Coronary artery (tissue), 2 donors: ENCODE measurements at regions not wholly inside any gene's neighbourhood (a gene's known extent, or its start where the extent isn't known, plus 50 kb on each side); places are given as distances from the start of the nearest gene placed in this dataset.

Experiments
- DNase-seq: peaks from one replicate; pipeline ENCODE4 v3.0.0-alpha.2; 2017; ENCODE audit warnings: low spot score
- H3K27ac ChIP-seq, 2 donors: fragments of 200-600 bp; sonication (generic); one replicate each; pipeline ENCODE4 v1.5.1; 2016 to 2019
- H3K4me3 ChIP-seq: fragments of 200-600 bp; sonication (generic); 2 replicates; pipeline ENCODE4 v1.5.1; 2016; ENCODE audit warnings: mild to moderate bottlenecking, moderate library complexity
- TF ChIP-seq, protein P1 (sequence below): fragments of 200-600 bp; sonication (generic); IDR thresholded peaks from one replicate; pipeline ENCODE4 v1.5.1; 2019; ENCODE audit warnings: antibody characterized with exemption

DNA sequence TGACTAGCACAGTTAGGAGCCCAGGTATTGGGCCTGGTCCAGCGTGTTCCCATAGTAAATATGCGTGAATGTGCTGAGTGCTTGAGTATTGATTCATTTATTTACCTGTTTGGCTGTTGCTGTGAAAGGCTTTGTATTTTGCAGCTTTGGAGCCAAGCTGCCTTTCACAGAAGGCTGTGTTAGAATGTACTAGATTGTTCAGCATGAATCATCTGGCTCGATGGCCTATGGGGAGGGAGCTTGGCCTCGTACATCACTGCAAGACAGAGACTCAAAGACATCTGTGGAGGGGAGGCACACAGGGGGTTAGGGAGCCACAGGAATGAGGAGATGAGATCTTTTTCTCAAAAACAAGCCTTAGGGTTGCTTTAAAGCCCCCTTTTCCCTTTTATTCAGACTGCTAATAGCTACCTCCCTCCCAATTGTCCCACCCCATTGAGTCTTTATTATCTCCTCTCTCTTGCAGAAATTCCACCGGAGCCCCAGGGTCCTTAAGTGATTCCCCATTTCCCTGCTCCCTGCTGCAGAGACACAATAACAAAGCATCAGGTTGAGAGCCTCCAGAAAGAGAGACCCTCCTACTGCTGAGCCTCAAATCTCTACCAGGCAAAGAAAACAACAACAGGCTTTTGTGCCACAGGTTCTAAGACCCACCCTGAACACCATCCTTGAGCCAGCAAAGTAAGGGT, 307.2 kb downstream of the ABCC12 start:
- H3K27ac ChIP-seq = no peak overlapping the region
- TF ChIP-seq, protein P1, sequence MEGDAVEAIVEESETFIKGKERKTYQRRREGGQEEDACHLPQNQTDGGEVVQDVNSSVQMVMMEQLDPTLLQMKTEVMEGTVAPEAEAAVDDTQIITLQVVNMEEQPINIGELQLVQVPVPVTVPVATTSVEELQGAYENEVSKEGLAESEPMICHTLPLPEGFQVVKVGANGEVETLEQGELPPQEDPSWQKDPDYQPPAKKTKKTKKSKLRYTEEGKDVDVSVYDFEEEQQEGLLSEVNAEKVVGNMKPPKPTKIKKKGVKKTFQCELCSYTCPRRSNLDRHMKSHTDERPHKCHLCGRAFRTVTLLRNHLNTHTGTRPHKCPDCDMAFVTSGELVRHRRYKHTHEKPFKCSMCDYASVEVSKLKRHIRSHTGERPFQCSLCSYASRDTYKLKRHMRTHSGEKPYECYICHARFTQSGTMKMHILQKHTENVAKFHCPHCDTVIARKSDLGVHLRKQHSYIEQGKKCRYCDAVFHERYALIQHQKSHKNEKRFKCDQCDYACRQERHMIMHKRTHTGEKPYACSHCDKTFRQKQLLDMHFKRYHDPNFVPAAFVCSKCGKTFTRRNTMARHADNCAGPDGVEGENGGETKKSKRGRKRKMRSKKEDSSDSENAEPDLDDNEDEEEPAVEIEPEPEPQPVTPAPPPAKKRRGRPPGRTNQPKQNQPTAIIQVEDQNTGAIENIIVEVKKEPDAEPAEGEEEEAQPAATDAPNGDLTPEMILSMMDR = no peak
- no peak for DNase-seq
- H3K4me3 ChIP-seq = no peak overlapping the region

DNA sequence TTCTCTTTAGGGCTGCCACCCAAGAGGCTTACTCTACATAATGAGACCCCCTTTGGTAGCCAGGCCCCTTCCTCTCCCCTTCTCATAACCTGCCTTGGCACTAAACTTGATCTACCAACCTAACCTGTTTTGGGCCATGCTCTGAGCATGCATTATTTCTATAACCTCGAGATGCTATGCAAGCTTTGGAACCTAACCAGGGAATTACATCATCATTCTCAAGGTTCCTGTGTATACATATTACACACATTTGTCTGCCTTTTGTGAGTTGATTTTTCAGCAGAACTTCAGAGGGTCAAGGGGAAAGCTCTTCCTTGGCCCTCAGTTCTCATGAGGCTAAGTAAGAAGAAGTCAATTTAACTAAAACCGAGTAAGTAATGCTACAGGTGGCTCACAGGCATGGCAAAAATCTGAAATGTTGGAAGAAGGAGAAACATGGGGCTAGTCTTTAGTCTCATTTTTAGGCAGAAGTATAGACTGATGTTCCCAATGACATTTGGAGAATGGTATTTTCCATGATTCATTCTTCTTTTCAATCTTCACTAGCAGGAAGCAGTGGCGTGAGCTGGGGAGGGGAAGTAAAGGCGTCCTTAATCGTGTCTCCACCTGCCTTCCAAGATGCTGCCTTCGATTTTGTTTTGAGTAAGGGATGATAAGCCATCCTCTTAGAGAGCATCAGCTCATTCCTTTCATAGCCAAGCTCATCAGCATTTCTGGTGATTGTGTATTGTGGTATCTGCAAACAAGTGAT, 308.4 kb downstream of the ABCC12 start:
- Histone ChIP-seq H3K4me3 (no peak overlapping the region), H3K27ac (no peak overlapping the region)
- TF ChIP-seq, protein P1 = no peak
- DNase-seq = no peak

DNA sequence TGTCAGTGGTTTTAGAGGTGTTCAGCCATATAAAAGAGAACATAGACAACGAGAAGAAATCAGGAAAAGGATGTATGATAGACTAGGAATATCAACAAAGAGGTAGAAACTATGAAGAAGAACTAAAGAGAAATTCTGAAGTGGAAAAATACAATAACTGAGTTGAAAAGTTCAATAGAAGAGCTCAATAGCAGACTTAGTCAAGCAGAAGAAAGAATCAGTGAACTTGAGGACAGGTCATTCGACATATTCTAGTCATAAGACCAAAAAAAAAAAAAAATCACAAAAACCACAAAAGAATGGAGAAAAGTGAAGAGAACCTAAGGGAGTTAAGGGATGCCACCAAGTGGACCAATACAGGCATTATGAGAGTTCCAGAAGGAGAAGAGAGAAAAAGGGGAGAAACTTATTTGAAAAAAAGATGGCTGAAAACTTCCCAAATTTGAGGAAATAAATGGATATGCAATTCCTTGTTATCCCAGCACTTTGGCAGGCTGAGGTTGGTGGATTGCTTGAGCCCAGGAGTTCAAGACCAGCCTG, 321.2 kb downstream of the ABCC12 start:
- H3K4me3 ChIP-seq = no peak overlapping the region
- no peak overlapping the region for H3K27ac ChIP-seq
- no peak for DNase-seq
- TF ChIP-seq, protein P1 = no peak

DNA sequence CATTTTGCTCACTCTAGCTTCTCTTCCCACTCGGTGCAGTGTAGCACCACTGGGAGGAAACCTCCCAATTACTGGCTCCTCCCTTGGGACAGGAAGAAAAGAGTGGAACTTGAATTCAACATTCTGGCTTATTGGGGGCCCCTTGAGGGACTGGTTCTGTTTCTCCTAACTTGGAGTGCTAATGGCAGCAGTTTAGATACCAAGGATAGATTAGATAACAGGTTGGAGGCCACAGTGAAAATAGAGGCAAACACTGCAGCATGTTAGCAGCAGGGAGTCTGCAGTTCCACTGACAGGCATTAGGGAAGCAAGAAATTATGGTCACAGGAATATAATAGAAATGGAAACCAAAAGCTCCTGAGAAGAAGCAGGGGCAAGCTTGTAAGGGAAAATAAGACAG, 322.0 kb downstream of the ABCC12 start:
- TF ChIP-seq, protein P1 = no peak
- no peak overlapping the region for H3K27ac ChIP-seq
- no peak for DNase-seq
- no peak overlapping the region for H3K4me3 ChIP-seq

DNA sequence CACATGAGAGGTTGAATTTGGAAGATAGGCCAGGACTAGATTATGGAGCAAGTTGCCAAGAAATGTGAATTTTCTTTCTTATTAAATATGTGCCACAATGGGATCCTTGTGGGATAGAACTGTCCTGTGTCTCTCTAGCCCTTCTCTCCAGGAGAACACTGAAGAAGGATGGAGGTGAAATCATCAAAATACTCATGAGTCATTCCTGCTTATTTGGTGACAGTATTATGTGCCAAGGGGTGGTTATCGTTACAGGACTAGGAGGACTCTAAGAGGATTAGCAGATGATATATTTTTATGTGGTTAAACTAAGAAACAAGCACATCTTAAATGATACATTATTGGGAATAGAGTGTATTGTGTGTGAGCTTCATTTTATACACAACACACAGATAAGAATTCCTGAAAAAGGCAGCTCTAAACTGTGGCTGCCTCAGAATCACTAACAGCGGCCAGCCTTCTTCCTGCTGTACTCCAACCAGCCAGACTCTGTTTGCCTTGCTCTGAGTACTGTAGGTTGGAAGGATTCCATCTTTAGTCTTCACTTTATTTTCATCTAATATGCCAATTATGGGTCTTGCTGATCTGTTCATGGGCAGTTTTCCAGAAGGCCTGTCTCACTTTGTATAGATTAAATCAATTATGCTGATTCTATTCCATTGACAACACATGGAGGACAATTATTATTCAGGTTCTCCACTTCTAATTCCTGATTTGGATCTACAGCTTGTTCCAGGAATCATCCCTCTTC, 325.8 kb downstream of the ABCC12 start:
- H3K4me3 ChIP-seq = no peak overlapping the region
- TF ChIP-seq, protein P1 = no peak
- H3K27ac ChIP-seq = no peak overlapping the region
- DNase-seq = no peak

DNA sequence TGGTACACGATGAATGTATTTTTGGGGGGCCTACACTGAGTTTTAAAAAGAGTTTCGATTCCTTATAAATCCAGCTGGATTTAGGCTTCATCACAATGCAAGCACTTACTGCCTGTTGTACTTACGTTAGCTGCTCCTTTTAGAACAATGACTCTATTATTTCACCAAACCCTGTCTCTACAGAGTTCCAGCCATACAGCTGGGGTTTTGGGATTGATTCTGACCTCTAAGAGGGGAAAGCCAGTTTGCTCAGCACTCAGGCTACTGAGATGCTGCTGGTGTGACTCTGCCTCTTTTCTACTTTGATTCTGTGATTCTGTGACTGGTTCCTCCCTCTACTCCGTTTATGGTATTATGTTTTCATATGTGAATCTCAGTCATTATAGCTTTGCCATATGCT, 329.7 kb downstream of the ABCC12 start:
- H3K4me3 ChIP-seq = no peak overlapping the region
- no peak for DNase-seq
- H3K27ac ChIP-seq = no peak overlapping the region
- TF ChIP-seq, protein P1 = no peak
